ENCODE measurements at regions not wholly inside any gene's neighbourhood (a gene's known extent, or its start where the extent isn't known, plus 50 kb on each side); places are given as distances from the start of the nearest gene placed in this dataset.
A peak's percentile ranks its signal among the peaks of the same experiment; 100 is the strongest.

DNA sequence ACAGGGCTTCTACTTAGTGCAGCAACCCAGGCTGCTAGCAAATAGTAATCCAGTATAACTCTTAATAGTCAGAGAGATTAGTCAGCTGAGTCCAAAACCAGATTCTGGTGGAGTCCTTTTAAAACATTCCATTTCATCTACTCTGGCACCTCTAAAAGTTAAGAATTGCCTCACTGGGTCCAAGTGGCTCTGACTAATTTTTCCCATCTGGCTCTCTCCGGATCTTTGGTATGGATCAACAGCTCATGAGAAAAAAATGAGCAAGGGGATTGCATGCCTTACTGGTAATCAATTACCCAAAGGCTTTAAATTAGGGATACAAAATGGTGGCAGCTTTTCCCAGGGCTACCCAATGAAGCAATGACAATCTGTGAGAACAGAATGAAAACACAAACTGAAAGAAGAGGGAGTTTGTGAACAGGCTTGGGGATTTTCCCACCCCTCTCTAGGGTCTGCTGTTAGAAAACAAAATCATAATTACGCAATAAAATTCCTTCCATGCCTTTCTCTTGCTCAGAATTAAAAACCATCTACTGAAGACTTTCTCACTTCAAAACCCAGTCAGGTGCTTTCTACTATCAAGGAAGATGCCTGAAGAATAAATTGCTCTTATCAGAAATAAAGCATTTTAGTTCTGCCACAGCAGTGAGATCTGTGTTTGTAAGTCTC lies 84.6 kb upstream of the PMFBP1 start:
- no peak for DNase-seq

DNA sequence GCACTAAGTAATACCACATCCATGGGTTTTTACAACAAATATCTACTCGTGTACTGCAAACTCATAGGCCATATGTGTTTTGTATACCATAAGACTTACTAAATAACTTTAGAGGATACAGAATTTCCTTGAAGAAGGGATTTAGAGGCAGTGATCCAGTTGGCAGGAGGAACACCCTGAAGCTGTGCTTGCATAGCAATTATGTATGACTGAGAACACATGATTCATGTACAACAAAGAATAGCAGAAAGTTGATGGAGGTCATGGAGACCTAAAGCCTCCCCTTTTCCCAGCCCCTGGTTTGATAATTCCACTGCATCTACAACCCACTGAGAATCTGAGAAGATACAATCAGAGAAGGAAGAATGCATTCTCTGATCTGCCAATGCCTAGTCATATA lies 83.8 kb upstream of the PMFBP1 start:
- DNase-seq: no peak

DNA sequence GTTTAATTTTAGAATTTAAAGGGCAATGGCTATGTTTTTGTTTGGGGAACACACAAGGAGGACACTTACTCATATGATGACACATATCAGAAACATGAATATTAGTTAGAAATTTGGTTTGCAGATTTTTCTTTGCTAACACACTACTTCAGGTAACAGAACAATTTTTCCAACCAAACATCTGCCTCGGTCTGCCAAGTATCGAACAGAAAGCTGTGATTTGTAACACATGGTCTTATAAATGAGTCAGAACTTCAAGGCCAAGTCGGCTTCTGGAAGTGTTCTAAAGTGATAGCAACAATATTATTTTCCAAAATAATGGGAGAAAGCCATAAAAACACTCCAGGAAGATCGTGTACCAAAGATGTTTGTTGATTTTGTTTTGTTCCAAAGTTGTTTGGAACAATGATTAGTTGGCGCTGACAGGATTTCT lies 75.9 kb upstream of the PMFBP1 start:
- no peak for DNase-seq

DNA sequence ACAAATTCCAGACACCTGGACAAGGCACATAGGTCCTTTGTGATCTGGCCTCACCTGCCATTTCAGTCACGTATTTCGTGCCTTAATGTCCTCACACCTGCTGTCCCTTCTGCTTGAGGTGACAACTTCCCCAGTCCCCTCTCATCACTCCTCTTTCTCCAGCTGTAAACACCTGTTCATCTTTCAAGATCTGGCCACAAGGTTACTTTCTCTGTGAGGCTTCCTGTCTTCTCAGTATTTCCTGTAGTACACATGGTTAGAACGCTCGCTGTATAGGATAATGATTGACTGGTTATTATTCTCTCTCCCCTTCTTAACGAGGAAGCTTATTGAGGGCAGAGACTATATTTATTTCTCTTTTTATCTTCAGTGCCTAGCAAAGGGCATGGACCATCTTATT lies 74.5 kb upstream of the PMFBP1 start:
- DNase-seq: no peak

DNA sequence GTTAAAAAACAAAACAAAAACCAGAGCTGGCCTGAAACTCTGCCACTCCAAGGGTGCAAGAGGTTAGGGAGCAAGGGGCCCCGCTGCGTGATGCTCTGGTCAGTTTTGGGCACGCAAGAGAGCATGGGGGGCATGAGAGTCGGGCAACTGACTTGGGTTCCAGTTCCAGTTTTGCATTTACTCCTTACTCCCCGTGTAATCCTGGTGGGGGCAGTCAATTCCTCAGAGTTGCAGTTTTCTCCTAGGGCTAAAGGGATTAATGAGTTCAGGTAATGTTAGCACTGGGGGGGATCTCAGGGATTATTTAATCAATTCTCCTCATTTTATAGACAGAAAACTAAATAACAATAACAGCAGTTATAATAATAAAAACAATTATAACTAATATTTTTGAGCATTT lies 72.9 kb upstream of the PMFBP1 start:
- DNase-seq: no peak

DNA sequence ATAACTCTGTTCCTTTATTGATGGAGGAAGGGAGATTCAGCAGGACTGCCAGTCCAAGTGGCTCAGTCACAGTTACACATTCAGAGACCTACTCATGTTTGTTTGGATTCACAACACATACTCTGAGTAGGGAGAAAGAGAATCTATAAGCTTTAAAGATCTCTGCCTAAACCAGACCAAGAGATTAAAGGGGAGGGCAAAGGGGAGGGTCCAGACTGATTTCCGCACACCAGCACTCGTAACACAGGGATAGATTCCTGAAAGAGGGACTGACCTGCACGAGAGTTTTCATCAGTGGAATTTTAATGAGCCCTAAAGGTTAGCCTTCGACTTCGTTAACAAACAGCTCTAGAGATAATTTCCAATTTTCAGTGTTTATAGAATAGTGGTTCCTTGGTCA lies 71.7 kb upstream of the PMFBP1 start:
- no peak for DNase-seq

DNA sequence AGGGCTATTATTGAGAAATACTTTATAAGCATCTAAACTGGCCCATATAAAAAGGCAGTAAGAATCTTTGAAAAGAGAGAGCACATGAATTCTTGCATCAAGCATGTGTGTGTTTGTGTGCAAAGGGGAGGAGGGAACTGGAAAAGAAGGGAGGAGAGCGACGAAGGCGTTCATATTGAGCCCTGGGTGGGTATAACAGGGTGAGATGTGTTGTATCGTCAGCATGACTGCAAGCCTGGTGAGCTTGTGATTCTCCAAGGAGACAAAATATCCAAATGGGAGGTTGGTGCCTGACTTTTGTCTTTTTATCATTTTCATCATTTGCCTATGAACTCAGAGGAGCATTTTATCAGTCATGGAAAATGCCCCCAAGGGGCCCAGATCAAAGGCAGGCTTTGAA lies 70.8 kb upstream of the PMFBP1 start:
- DNase-seq: no peak

DNA sequence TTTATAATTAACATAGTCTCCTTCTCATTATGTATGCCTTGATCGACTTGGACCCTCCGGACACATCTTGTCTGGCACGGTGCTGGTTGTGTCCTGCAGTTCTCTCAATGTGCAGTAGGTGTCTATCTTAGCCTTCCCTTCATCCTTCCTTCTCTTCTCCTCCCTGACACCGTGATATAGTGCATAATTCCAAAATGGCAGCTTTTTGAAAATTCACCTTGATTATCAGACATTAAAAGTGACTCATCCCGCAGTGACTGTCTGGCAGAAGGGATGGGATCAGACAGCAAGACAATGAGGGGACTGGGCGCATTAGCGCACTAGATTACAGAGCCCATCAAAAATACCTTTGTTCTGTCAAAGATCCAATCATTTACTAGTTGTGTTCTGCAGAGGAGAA lies 70.0 kb upstream of the PMFBP1 start:
- peak; percentile 47 for DNase-seq

DNA sequence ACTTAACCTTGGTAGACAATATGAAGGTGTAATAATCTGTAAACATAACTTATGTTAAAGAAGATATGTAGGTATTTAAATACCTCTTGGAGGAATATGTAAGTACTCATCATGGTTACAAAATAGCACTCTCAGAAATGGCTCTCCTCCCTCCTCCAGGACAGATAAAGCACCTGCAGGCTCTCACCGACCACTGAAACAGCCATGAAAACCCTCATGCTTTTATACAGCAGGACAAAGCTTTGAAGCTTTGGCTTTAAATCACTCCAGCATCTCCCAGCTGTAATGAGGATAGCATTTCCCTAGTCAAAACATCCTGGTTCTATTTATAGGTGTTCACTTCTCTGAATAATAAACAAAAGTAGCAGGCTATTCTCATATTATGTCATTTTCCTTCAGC lies 69.1 kb upstream of the PMFBP1 start:
- no peak for DNase-seq

DNA sequence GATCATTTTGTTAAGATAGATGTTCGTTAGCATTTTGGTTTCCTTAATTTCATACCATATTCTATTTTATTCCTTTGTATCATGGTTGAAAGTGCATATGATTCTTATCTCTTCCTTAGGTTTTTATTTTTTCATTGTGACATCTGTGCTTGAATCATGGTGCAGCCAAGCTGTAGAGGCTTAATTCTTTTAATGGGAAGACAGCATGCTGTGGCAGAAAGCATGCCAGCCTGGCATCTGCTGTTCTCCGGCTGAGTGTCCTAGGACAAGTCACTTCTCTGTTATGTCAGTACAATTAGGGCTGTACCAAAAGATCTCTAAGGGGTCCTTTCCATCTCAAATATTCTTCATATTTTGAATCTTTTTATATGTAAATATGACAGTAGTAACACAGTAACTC lies 68.5 kb upstream of the PMFBP1 start:
- DNase-seq: no peak

DNA sequence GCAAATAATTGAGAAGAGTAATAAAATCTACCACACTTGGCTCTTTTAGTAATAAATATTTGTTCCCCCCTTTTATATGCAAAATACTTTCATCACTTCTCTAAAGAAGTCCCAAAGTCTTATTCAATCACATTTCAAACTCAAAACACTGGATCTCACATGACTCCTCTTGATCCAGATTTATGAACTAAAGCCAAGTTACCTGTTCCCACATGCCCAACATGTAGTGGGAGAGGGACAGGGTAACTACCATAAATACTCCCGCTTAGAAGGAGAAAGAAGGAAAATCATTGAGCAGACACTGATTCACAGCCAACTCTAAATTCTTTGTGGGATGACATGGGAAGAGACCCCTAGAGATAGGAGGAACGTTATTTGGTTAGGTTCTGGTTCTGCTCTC lies 64.9 kb upstream of the PMFBP1 start:
- DNase-seq: no peak

DNA sequence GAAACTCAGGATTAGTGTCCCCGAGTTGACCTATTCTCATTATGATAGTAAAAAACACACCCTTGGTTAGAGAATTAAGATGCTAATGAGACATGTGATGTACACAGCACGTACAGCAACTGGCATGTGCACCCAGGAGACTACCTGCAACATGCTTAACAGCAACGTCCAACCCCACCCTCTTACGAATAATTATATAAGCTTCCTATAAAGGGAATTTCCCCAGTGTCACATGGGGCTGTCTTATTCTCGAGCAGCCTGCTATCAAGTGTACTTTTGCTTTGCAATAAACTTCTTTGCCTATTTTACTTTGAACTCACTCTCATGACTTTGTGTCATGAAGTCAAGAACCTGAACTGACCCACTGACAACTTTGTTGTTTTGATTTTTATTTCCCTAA lies 62.4 kb upstream of the PMFBP1 start:
- DNase-seq: peak; percentile 9

DNA sequence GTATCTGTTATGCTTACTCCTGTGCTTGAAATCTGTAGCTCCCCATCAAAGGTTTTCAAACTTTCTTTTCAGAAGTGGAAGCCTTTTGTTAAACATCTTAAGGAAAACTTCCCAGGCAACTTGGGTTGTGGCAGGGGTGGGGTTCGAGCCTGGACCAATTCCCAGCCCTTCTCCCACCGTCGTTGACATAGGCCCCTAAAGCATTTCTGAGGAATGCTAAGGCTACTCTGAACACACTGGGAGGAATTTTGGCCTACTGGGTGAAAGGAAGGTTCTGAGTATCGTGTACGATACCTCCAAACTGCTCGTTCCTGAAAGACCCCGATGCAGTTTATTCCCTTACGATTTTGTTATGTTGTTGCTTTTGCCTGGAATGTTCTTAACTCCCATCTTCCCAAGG lies 56.1 kb upstream of the PMFBP1 start:
- DNase-seq: no peak

DNA sequence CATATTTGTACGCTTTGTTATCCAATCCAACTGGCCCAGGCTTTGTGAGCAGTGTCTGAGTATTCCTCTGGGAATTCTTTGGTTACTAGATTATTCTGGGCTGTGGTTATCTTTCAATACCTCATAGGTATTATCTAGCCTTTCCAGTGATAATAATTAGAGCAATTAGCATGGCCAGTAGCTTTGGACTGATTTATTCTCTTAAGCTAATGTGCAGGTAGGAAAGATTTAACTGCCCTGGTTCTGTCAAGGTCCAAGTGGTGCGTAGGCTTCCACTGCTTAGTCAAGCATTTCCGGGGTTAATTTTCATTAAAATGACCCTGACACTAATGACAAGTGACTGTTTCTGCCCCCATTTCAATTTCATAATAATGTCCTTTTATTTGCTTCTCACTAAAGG lies 54.2 kb upstream of the PMFBP1 start:
- no peak for DNase-seq

DNA sequence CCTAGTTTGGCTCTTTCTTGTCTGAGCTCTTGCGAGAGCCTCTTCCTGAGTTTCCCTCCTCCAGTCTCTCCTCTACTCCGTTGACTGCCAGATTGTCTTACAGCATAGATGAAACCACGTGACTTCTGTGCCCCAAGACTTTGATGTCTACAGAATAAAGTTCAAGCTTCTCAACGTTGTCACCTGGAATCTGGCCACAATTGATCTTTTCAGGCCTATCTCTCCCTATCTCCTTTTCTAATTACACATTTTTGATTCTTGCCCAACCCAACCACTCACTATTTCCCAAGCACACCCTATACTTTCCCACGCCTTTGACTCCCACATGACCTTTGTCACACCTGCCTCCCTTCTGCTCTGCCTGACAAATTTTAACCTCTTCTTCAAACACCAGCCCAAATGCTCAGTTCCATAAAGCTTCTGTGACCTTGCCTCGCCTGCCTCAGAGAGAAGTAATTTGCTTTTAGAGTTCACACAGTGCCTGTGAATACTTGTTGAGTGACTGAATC lies 52.4 kb upstream of the PMFBP1 start:
- no peak for DNase-seq

DNA sequence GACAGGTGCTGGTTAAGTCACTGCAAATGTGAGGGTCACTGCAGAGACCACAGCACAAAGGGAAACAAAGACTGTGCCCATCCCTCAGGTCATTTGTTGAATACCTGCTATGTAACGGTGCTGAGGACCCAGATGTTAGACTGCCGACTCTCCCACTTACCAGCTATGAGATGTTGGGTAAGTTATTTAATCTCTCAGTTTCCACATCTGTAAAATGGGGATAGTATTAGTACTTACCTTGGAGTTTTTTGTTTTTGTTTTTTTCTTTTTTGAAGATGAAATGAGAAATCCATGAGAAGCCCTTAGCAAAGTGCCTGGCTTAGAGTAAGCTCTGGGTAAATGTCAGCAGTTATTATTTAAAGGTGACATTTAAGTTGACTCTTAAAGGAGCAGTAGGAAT lies 50.5 kb upstream of the PMFBP1 start:
- no peak for DNase-seq
